Activated naive CD8-positive, alpha-beta T cell treated with anti-CD3 and anti-CD28 coated beads for 36 hours (primary cell): ENCODE measurements at regions not wholly inside any gene's neighbourhood (a gene's known extent, or its start where the extent isn't known, plus 50 kb on each side); places are given as distances from the start of the nearest gene placed in this dataset.

Source experiments
- DNase-seq: peaks from one replicate; pipeline ENCODE4 v3.0.0; 2021
- H3K27ac Mint-ChIP-seq: one replicate; pipeline ENCODE4 v1.8.0; 2022; ENCODE audit warnings: mild to moderate bottlenecking, moderate library complexity, mixed read lengths
- H3K27me3 Mint-ChIP-seq: one replicate; pipeline ENCODE4 v1.8.0; 2022; ENCODE audit warnings: mild to moderate bottlenecking, mixed read lengths
- H3K36me3 Mint-ChIP-seq: one replicate; pipeline ENCODE4 v1.8.0; 2021; ENCODE audit warnings: mild to moderate bottlenecking, mixed read lengths
- H3K4me1 Mint-ChIP-seq: one replicate; pipeline ENCODE4 v1.8.0; 2021; ENCODE audit warnings: mixed read lengths
- H3K4me3 Mint-ChIP-seq: one replicate; pipeline ENCODE4 v1.8.0; 2022; ENCODE audit warnings: mild to moderate bottlenecking, moderate library complexity, mixed read lengths
- H3K9me3 Mint-ChIP-seq: one replicate; pipeline ENCODE4 v1.8.0; 2022; ENCODE audit warnings: mixed read lengths

GRCh38 chr1:90486996-90487395 lies 230.1 kb downstream of the BARHL2 start:
- H3K27ac Mint-ChIP-seq = no peak overlapping the region
- no peak for DNase-seq
- no peaks in the 10 kb centered on the region for H3K36me3 Mint-ChIP-seq
- H3K9me3 Mint-ChIP-seq = no peaks in the 10 kb centered on the region
- H3K27me3 Mint-ChIP-seq = peaks cover 3% of the 10 kb centered on the region
- H3K4me3 Mint-ChIP-seq = no peak overlapping the region
- H3K4me1 Mint-ChIP-seq = no peaks in the 10 kb centered on the region

- Mint-ChIP-seq H3K4me3 (no peak overlapping the region), H3K4me1 (no peaks in the 10 kb centered on the region)
- no peak for DNase-seq
These were observed 230.8 kb downstream of the BARHL2 start for GRCh38 chr1:90486134-90486824.

GRCh38 chr1:90480271-90480835 lies 236.7 kb downstream of the BARHL2 start:
- Mint-ChIP-seq H3K27me3 (no peaks in the 10 kb centered on the region), H3K36me3 (no peaks in the 10 kb centered on the region), H3K9me3 (no peaks in the 10 kb centered on the region), H3K4me3 (no peak overlapping the region), H3K4me1 (no peaks in the 10 kb centered on the region), H3K27ac (no peak overlapping the region)
- no peak for DNase-seq

More at GRCh38 chr1:90486134-90486824, 230.8 kb downstream of the BARHL2 start:
- H3K36me3 Mint-ChIP-seq = no peaks in the 10 kb centered on the region
- H3K9me3 Mint-ChIP-seq = no peaks in the 10 kb centered on the region
- peaks cover 3% of the 10 kb centered on the region for H3K27me3 Mint-ChIP-seq
- H3K27ac Mint-ChIP-seq = no peak overlapping the region

DNA sequence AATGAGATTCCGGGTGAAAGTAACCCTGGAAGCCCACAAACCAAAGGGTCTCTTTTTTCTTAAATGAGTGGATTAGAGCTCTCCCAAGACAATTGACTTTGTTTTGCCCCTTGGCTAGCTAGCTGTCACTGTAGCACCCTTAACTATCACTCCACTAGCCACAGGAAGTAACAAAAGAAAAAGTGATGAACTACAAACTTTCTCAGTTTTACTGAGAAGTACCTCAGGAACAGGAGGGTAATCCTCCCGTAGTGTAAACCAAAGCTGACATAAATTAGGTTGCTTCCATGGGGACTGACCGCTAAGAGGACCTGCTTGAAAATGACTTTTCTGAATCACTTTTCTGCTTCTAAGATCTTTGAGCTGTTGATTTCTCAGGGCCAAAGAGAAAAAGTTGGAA lies 240.1 kb downstream of the BARHL2 start:
- H3K4me1 Mint-ChIP-seq = no peaks in the 10 kb centered on the region
- H3K27me3 Mint-ChIP-seq = no peaks in the 10 kb centered on the region
- no peak overlapping the region for H3K4me3 Mint-ChIP-seq
- H3K27ac Mint-ChIP-seq = no peak overlapping the region
- DNase-seq = no peak
- no peaks in the 10 kb centered on the region for H3K9me3 Mint-ChIP-seq
- H3K36me3 Mint-ChIP-seq = no peaks in the 10 kb centered on the region

DNA sequence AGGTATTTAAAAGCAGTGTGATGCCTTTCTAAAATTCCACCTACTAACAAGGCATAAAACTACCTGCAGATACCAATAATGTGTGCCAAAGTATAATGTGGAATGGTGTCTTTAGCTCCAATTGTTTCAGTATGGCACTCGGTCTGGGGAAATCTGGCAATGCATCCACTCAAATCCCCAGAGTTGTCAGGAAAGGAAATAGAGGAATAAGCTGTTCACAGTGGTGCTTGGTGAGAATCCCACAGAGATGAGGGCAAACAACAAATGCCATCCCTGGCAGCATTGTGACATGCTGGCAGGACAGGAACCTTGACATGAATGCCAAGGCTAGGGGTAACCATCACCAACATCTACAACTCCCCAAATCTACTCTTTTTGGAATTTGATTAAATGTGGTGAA lies 240.7 kb downstream of the BARHL2 start:
- H3K4me3 Mint-ChIP-seq = no peak overlapping the region

DNA sequence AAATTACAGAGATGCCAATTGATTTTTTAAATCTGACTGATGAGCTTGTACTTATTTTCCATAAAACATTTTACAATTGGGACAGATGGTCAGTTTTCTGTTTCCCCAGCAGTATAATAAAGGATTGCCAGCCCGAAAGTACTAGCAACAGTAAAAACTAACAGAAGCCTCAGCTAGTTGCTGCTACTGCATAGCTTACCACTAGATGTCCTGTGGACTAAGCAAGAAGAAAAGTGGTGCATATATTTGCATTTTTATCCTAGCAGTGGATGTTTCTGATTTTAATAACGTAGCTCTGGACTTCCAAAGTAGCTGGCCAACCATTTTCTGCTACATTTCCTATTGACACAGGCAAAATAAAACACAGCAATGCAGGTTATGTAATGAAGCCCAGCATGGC lies 241.5 kb downstream of the BARHL2 start:
- no peaks in the 10 kb centered on the region for H3K9me3 Mint-ChIP-seq
- no peaks in the 10 kb centered on the region for H3K4me1 Mint-ChIP-seq
- H3K27me3 Mint-ChIP-seq = no peaks in the 10 kb centered on the region
- H3K4me3 Mint-ChIP-seq = no peak overlapping the region
- DNase-seq = no peak
- H3K27ac Mint-ChIP-seq = no peak overlapping the region
- H3K36me3 Mint-ChIP-seq = no peaks in the 10 kb centered on the region

More for the DNA sequence above, 240.7 kb downstream of the BARHL2 start:
- Mint-ChIP-seq H3K9me3 (no peaks in the 10 kb centered on the region), H3K27me3 (no peaks in the 10 kb centered on the region), H3K36me3 (no peaks in the 10 kb centered on the region), H3K27ac (no peak overlapping the region), H3K4me1 (no peaks in the 10 kb centered on the region)
- DNase-seq = no peak

- no peaks in the 10 kb centered on the region for H3K4me1 Mint-ChIP-seq
- no peaks in the 10 kb centered on the region for H3K9me3 Mint-ChIP-seq
- no peak overlapping the region for H3K4me3 Mint-ChIP-seq
- H3K36me3 Mint-ChIP-seq = no peaks in the 10 kb centered on the region
- no peak overlapping the region for H3K27ac Mint-ChIP-seq
- DNase-seq = no peak
- H3K27me3 Mint-ChIP-seq = no peaks in the 10 kb centered on the region
These were observed 242.4 kb downstream of the BARHL2 start for GRCh38 chr1:90474731-90475130.

DNA sequence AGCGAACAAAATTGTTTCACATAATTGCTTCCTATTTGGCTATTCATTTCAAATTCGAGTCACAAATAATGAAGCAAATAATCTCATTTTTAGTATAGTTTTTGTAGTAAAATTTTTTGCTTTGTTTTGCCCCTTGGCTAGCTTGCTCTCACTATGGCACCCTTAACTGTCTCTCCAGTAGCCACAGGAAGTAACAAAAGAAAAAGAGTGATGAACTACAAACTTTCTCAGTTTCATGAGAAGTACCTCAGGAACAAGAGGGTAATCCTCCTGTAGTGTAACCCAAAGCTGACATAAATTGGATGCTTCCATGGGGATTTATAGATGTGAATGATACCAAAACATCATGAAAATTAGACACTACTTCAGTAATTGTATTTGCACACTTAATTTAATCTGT lies 242.9 kb downstream of the BARHL2 start:
- Mint-ChIP-seq H3K4me3 (no peak overlapping the region), H3K27ac (no peak overlapping the region), H3K4me1 (no peaks in the 10 kb centered on the region), H3K27me3 (no peaks in the 10 kb centered on the region), H3K9me3 (no peaks in the 10 kb centered on the region), H3K36me3 (no peaks in the 10 kb centered on the region)
- DNase-seq = no peak

DNA sequence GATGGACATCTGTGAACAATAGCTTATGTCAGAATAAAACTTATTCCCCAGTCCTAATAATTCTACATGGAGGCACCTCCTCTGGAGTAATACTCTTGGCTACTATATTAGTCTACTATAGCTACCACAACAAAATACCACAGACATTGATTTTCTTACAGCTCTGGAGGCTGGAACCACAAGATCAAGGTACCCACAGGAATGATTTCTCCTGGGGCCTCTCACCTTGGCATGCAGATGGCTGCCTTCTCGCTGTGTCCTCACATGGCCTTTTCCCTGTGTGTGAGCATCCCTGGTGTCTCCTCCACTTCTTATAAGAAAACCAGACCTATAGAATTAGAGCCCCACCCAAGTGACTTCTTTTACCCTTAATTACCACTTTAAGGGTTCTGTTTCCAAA lies 244.3 kb downstream of the BARHL2 start:
- Mint-ChIP-seq H3K27ac (no peak overlapping the region), H3K4me1 (no peaks in the 10 kb centered on the region), H3K9me3 (no peaks in the 10 kb centered on the region), H3K4me3 (no peak overlapping the region), H3K27me3 (peaks cover 5% of the 10 kb centered on the region), H3K36me3 (no peaks in the 10 kb centered on the region)
- DNase-seq = no peak

DNA sequence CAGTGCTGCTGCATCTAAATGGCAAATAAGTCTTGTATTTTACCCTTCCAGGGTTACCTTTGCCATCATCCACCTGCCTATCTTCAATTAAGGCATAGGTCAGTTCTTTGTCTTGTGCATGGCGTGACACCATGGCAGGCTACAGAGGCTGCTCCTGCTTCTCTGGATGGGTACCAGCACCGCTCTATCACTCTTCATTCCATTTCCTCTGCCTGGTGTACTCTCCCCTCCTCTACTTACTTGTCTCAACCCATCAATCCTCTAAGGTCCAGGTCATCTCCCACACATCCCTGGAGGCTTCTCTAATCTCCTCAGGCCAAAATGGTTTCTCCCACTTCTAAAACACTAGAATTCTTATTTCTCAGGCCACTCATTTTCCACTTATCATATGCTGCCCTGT lies 257.5 kb downstream of the BARHL2 start:
- no peaks in the 10 kb centered on the region for H3K36me3 Mint-ChIP-seq
- no peak overlapping the region for H3K4me3 Mint-ChIP-seq
- H3K27me3 Mint-ChIP-seq = no peaks in the 10 kb centered on the region
- H3K27ac Mint-ChIP-seq = no peak overlapping the region
- DNase-seq = no peak
- H3K9me3 Mint-ChIP-seq = no peaks in the 10 kb centered on the region
- no peaks in the 10 kb centered on the region for H3K4me1 Mint-ChIP-seq

DNA sequence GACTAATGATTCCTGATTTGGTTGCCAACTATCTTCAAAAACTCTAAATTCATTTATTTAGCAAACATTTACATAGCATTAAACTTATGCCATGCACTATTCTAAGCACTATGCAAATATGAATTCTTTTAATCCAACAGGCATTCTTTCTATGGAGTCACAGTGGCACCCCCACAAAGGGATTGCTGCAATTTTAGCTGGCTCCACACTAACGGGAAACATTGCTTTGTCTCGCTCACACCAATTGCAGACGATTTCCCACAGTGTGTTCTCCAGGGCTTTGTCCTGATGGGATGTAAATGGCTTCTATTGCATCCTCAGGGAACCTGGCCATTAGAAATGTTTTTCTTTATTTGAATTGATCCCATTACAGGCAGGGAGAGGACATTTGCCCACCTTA lies 259.1 kb downstream of the BARHL2 start:
- Mint-ChIP-seq H3K9me3 (no peaks in the 10 kb centered on the region), H3K27me3 (no peaks in the 10 kb centered on the region), H3K27ac (no peak overlapping the region), H3K4me3 (no peak overlapping the region), H3K36me3 (no peaks in the 10 kb centered on the region), H3K4me1 (no peaks in the 10 kb centered on the region)
- no peak for DNase-seq

DNA sequence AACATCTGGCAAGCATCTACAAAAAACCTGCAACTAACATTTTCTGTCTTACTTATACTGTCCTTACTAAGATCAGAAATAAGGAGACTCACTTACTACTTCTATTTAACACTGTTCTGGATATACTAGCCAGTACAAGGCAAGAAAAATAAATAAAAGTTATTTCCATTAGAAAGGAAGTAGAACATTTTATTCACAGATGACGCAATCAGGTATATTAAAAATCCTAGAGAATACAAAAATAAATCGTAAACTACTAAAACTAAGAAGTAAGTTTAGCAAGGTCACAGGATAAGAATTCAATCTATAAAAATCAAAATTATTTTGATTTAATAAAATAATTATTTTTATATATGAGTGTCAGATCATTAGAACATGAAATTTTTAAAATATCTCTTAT lies 264.6 kb downstream of the BARHL2 start:
- DNase-seq = no peak
- Mint-ChIP-seq H3K9me3 (no peaks in the 10 kb centered on the region), H3K27ac (no peak overlapping the region), H3K27me3 (peaks cover 7% of the 10 kb centered on the region), H3K4me3 (no peak overlapping the region), H3K4me1 (no peaks in the 10 kb centered on the region), H3K36me3 (no peaks in the 10 kb centered on the region)

DNA sequence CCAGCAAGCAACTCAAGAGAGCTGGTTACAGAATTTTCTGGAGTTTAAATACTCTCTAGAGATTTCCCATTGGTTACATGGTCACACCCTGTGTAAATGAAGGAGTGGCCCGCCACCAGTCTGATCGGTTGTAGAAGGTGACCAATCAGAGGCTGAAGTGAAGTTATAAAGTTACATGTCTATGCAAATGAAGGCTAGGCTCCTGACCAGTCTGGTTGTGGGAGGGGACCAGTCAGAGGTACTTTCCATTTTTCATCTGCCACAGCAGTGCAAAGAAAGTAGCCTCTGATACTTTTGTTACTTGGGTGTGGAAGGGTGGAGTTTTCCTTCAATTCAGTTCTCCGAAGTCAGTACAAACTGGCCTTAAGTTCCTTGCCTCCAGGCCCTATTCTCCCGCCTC lies 273.7 kb downstream of the BARHL2 start:
- no peaks in the 10 kb centered on the region for H3K36me3 Mint-ChIP-seq
- H3K27me3 Mint-ChIP-seq = peaks cover 12% of the 10 kb centered on the region
- H3K4me1 Mint-ChIP-seq = no peaks in the 10 kb centered on the region
- H3K27ac Mint-ChIP-seq = no peak overlapping the region
- H3K4me3 Mint-ChIP-seq = no peak overlapping the region
- H3K9me3 Mint-ChIP-seq = no peaks in the 10 kb centered on the region
- no peak for DNase-seq

- H3K27ac Mint-ChIP-seq = no peak overlapping the region
- H3K4me1 Mint-ChIP-seq = no peaks in the 10 kb centered on the region
These were observed 281.8 kb downstream of the BARHL2 start for GRCh38 chr1:90435351-90435750.

DNA sequence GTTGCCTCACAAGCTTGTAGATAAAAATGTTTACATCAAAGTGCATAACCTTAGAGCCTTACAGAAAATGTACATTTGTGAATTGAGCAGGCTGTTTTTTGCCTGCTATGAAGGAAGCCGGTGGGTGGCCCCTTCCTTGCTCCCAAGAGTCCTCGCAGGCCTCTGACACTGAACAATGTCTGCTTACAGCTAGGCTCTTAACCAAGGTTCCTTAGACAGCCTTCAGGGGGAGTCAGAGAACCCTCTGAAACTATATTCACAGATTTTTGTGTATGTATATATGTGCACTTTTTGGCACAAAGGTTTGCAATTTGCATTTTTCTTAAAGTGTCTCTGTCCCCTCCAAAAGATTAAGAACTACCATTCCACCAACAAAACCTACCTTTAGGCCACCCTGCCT lies 282.6 kb downstream of the BARHL2 start:
- no peak for DNase-seq
- no peaks in the 10 kb centered on the region for H3K9me3 Mint-ChIP-seq
- H3K36me3 Mint-ChIP-seq = no peaks in the 10 kb centered on the region
- H3K4me3 Mint-ChIP-seq = no peak overlapping the region
- H3K27ac Mint-ChIP-seq = no peak overlapping the region
- no peaks in the 10 kb centered on the region for H3K4me1 Mint-ChIP-seq
- H3K27me3 Mint-ChIP-seq = peaks cover 6% of the 10 kb centered on the region

More at GRCh38 chr1:90435351-90435750, 281.8 kb downstream of the BARHL2 start:
- H3K36me3 Mint-ChIP-seq = no peaks in the 10 kb centered on the region
- no peak for DNase-seq
- peaks cover 6% of the 10 kb centered on the region for H3K27me3 Mint-ChIP-seq
- no peak overlapping the region for H3K4me3 Mint-ChIP-seq
- H3K9me3 Mint-ChIP-seq = no peaks in the 10 kb centered on the region

DNA sequence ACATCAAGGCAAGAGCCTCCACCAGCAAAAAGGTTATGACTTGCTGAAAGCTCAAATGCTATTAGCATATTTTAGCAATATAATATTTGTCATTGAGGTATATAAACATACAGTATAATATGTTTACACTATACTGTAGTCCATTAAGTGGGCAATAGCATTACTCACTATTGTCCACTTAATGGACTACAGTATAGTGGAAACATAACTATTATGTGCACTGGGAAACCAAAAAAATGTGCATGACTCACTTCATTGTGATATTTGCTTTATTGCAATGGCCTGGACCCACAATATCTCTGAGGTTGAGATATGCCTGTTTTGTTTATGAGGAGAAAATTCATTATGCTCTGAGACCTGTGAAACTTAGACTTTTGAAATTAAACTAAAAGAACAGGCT lies 300.0 kb downstream of the BARHL2 start:
- Mint-ChIP-seq H3K36me3 (no peaks in the 10 kb centered on the region), H3K9me3 (peaks cover 3% of the 10 kb centered on the region)

More for the DNA sequence above, 300.0 kb downstream of the BARHL2 start:
- Mint-ChIP-seq H3K4me3 (no peak overlapping the region), H3K27ac (no peak overlapping the region), H3K4me1 (no peaks in the 10 kb centered on the region), H3K27me3 (no peaks in the 10 kb centered on the region)
- DNase-seq = no peak
